ENCODE measurements at regions not wholly inside any gene's neighbourhood (a gene's known extent, or its start where the extent isn't known, plus 50 kb on each side); places are given as distances from the start of the nearest gene placed in this dataset.

DNA sequence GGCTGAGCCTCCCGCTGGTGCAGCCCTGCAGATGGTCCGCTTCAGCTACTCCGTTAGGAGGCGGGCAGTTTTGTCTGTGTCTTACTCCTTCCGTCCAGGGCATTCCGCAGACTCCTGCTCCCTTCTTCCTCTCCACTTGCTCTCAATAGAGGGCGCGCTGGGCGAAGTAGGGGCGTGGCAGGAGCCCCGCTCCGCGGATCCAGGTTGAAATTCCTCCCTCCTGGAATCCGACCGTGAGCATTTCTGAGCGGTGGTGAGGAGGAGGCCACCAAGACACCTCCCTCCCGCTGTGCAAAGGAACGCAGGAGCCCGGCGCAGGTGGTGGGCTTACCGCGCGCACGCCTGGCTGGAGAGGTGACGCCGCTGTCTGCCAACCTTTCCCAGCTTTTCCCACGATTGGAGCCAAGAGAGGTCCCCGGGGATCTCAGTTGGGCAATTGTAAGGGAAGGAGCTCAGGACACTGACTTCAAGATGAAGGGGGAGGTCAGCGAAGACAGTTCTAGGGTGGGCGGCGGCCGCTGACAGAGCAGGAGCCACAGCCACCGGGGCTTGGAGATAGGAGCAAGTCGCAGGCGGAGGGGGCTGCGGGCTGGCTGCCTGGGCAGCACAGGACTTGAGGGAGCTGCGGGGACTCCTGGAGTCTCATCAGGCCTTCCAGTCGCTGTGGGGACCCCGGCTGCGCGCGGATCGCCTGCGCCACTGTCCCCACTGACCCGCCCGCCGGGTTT, 1011.3 kb downstream of the XPNPEP1 start:
- no peak overlapping the region for H3K27ac ChIP-seq

GRCh38 chr10:108908096-108908495, 1015.2 kb downstream of the XPNPEP1 start:
- TF ChIP-seq, protein P1, sequence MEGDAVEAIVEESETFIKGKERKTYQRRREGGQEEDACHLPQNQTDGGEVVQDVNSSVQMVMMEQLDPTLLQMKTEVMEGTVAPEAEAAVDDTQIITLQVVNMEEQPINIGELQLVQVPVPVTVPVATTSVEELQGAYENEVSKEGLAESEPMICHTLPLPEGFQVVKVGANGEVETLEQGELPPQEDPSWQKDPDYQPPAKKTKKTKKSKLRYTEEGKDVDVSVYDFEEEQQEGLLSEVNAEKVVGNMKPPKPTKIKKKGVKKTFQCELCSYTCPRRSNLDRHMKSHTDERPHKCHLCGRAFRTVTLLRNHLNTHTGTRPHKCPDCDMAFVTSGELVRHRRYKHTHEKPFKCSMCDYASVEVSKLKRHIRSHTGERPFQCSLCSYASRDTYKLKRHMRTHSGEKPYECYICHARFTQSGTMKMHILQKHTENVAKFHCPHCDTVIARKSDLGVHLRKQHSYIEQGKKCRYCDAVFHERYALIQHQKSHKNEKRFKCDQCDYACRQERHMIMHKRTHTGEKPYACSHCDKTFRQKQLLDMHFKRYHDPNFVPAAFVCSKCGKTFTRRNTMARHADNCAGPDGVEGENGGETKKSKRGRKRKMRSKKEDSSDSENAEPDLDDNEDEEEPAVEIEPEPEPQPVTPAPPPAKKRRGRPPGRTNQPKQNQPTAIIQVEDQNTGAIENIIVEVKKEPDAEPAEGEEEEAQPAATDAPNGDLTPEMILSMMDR (conservative IDR thresholded peaks at IDR 0.05): no peak
- H3K27ac ChIP-seq: no peak overlapping the region

More for the DNA sequence above, 1011.3 kb downstream of the XPNPEP1 start:
- TF ChIP-seq, protein P1 (conservative IDR thresholded peaks at IDR 0.05): no peak

GRCh38 chr10:108905821-108906220, 1017.5 kb downstream of the XPNPEP1 start:
- H3K27ac ChIP-seq: no peak overlapping the region
- TF ChIP-seq, protein P1 (conservative IDR thresholded peaks at IDR 0.05): no peak

GRCh38 chr10:108905171-108905570, 1018.1 kb downstream of the XPNPEP1 start:
- H3K27ac ChIP-seq: no peak overlapping the region
- TF ChIP-seq, protein P1 (conservative IDR thresholded peaks at IDR 0.05): no peak

- TF ChIP-seq, protein P1 (conservative IDR thresholded peaks at IDR 0.05): no peak
- no peak overlapping the region for H3K27ac ChIP-seq
These were observed 1019.0 kb downstream of the XPNPEP1 start for GRCh38 chr10:108904163-108904838.

DNA sequence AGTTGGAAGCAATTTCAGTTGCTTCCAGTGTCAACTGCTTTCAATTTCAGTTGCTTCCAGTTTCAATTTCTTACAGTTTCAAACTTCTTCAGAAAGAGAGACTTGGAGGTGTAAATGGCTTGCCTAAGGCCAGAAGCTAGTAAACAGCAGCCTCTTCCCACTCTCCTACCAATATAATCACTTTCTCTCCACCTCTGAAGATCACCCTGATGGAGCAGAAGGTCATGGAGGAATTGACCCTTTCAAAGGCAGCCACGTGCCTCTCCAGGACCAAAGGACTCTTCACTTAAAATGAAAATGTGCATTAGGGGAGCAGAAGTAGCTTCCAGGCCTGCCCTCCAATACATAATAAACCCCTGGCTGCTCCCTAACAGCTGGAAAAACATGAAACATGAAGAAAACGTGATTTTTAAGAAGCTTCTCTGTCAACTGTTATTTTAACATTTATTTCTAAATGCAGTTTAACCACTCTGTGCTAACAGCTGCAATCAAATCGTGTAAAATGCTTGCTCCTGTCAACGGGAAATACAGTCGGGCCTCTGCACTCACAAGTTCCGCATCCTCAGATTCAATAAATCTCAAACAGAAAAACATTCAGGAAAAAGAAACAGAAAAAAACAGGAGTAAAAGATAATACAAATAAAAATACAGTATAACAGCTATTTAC, 1020.6 kb downstream of the XPNPEP1 start:
- H3K27ac ChIP-seq: no peak overlapping the region

More for the DNA sequence above, 1020.6 kb downstream of the XPNPEP1 start:
- TF ChIP-seq, protein P1 (conservative IDR thresholded peaks at IDR 0.05): no peak

All from VCaP (cell line).